ENCODE measurements at regions not wholly inside any gene's neighbourhood (a gene's known extent, or its start where the extent isn't known, plus 50 kb on each side); places are given as distances from the start of the nearest gene placed in this dataset.

- TF ChIP-seq CHD7 (IDR thresholded peaks at IDR 0.05; ENCODE audit: insufficient replicate concordance, low read length): no peak
- no peak for TF ChIP-seq JUND (IDR thresholded peaks at IDR 0.05; ENCODE audit: low read length)
- no peak for TF ChIP-seq BRCA1 (IDR thresholded peaks at IDR 0.05; ENCODE audit: low read depth, low read length)
- no peak for TF ChIP-seq SIN3A (conservative IDR thresholded peaks at IDR 0.05 in 1 of 2, IDR thresholded peaks at IDR 0.05 in 1 of 2; ENCODE audit: low read depth in 1 of 2, low read length in 2 of 2)
- TF ChIP-seq RNF2 (IDR thresholded peaks at IDR 0.05; ENCODE audit: borderline replicate concordance, low read depth, low read length, missing control alignments, poor library complexity, severe bottlenecking): no peak
- TF ChIP-seq SP4 (IDR thresholded peaks at IDR 0.05; ENCODE audit: low read length): no peak
- TF ChIP-seq RBBP5 (IDR thresholded peaks at IDR 0.05; ENCODE audit: borderline replicate concordance, low read depth, low read length): no peak
Observed at GRCh38 chr5:133675376-133676154, 63.2 kb upstream of the FSTL4 start (continued).
